NB4 (cell line): ENCODE measurements at regions not wholly inside any gene's neighbourhood (a gene's known extent, or its start where the extent isn't known, plus 50 kb on each side); places are given as distances from the start of the nearest gene placed in this dataset.
"Not testable (repeated sequence)": the region's sequence is repeated elsewhere in the genome, so short reads cannot be mapped to it uniquely, and the experiment has no call there.

Experiments used
- DNase-seq: peaks from one replicate; pipeline ENCODE4 v3.0.0; 2010; ENCODE audit warnings: low read depth
- H3K4me3 ChIP-seq: one replicate; pipeline ENCODE4 v1.5.1; 2011; ENCODE audit warnings: mild to moderate bottlenecking, low read depth, low read length, moderate library complexity
- CTCF ChIP-seq: IDR thresholded peaks from one replicate; pipeline ENCODE4 v1.5.1; 2012; ENCODE audit warnings: low read depth, low read length
- MYC ChIP-seq: IDR thresholded peaks from 2 replicates; pipeline ENCODE4 v1.6.1; 2011; ENCODE audit warnings: low read depth, low read length
- POLR2A ChIP-seq: IDR thresholded peaks from 2 replicates; pipeline ENCODE4 v1.6.1; 2011; ENCODE audit warnings: mild to moderate bottlenecking; ENCODE audit not compliant: insufficient read length; ENCODE audit errors: extremely low read depth
- TF ChIP-seq, protein P1 (sequence below): IDR thresholded peaks from 2 replicates; pipeline ENCODE4 v1.6.1; 2011; ENCODE audit warnings: low read depth, low read length

- TF ChIP-seq, protein P1, sequence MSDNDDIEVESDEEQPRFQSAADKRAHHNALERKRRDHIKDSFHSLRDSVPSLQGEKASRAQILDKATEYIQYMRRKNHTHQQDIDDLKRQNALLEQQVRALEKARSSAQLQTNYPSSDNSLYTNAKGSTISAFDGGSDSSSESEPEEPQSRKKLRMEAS, result no peak
- TF ChIP-seq MYC (no peak), CTCF (no peak), POLR2A (no peak)
- H3K4me3 ChIP-seq, result no peak overlapping the region
- no peak for DNase-seq
Measured at GRCh38 chr3:81198756-81199155, 562.7 kb downstream of the GBE1 start.

DNA sequence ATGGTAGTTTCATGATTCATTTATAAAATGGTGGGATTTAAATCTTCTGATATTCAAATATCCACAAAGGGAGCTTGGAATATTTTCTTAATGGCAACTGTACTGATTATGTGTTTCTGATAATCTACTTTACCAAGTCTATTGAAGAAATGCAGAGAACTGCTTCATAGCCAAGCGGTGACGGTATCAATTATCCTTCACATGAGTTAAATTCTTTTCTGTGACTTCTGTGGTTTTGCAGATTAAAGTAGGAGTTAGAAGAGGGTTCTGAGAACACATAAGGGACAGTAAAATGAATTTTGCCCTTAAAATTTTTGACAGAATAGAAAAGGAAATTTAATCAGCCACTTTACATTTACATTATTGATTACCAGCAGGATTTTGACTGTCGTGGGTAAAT, 563.2 kb downstream of the GBE1 start:
- no peak for DNase-seq
- no peak overlapping the region for H3K4me3 ChIP-seq
- TF ChIP-seq, protein P1, result no peak
- TF ChIP-seq CTCF, result no peak
- no peak for TF ChIP-seq POLR2A
- TF ChIP-seq MYC, result no peak

GRCh38 chr3:81197386-81197785, 564.1 kb downstream of the GBE1 start:
- no peak for DNase-seq
- TF ChIP-seq, protein P1, result no peak
- H3K4me3 ChIP-seq, result no peak overlapping the region

- TF ChIP-seq, protein P1, result no peak
- no peak for TF ChIP-seq MYC
- no peak for TF ChIP-seq POLR2A
- no peak for TF ChIP-seq CTCF
Measured at GRCh38 chr3:81195478-81195877, 566.0 kb downstream of the GBE1 start.

GRCh38 chr3:81186412-81186811, 575.0 kb downstream of the GBE1 start:
- no peak for DNase-seq
- no peak overlapping the region for H3K4me3 ChIP-seq
- no peak for TF ChIP-seq POLR2A
- no peak for TF ChIP-seq CTCF
- TF ChIP-seq MYC, result no peak
- TF ChIP-seq, protein P1, result no peak

More at GRCh38 chr3:81195478-81195877, 566.0 kb downstream of the GBE1 start:
- no peak for DNase-seq
- no peak overlapping the region for H3K4me3 ChIP-seq

- not testable (repeated sequence) for H3K4me3 ChIP-seq, DNase-seq
Measured at GRCh38 chr3:81182086-81182875, 579.2 kb downstream of the GBE1 start.
